Renal cortex interstitium (tissue), 11 donors: ENCODE measurements at regions not wholly inside any gene's neighbourhood (a gene's known extent, or its start where the extent isn't known, plus 50 kb on each side); places are given as distances from the start of the nearest gene placed in this dataset.

Source experiments
- DNase-seq, 11 donors: peaks; one replicate each; pipeline ENCODE4 v3.0.0-alpha.2; 2013; ENCODE audit warnings: low read depth in 9 of 11, low spot score in 4 of 11; ENCODE audit errors: extremely low read depth in 1 of 11

- peak in 3 of 11 donors; percentile 42 to 49 (median 43) for DNase-seq
These were observed 991.2 kb downstream of the FLRT2 start for GRCh38 chr14:86521031-86521730.

- DNase-seq = peak in 4 of 11 donors; percentile 58 to 73 (median 70)
These were observed 988.4 kb downstream of the FLRT2 start for GRCh38 chr14:86518298-86518697.

GRCh38 chr14:86515195-86515594, 985.3 kb downstream of the FLRT2 start:
- DNase-seq = no peak

- no peak for DNase-seq
These were observed 983.6 kb downstream of the FLRT2 start for GRCh38 chr14:86513564-86513963.

- DNase-seq = no peak
These were observed 983.1 kb downstream of the FLRT2 start for GRCh38 chr14:86513056-86513455.

GRCh38 chr14:86510491-86510890, 980.5 kb downstream of the FLRT2 start:
- DNase-seq = peak in 6 of 11 donors; percentile 43 to 70 (median 60)

- no peak for DNase-seq
These were observed 975.9 kb downstream of the FLRT2 start for GRCh38 chr14:86505808-86506207.

- no peak for DNase-seq
These were observed 971.7 kb downstream of the FLRT2 start for GRCh38 chr14:86501611-86502010.

- no peak for DNase-seq
These were observed 961.8 kb downstream of the FLRT2 start for GRCh38 chr14:86491743-86492142.

- DNase-seq = no peak
These were observed 951.2 kb downstream of the FLRT2 start for GRCh38 chr14:86481104-86481503.

GRCh38 chr14:86464341-86464740, 934.4 kb downstream of the FLRT2 start:
- DNase-seq = no peak

GRCh38 chr14:86462193-86462753, 932.3 kb downstream of the FLRT2 start:
- DNase-seq = no peak

GRCh38 chr14:86457481-86458135, 927.7 kb downstream of the FLRT2 start:
- no peak for DNase-seq

- DNase-seq = no peak
These were observed 920.1 kb downstream of the FLRT2 start for GRCh38 chr14:86450085-86450484.

- DNase-seq = no peak
These were observed 912.2 kb downstream of the FLRT2 start for GRCh38 chr14:86442135-86442534.

- peak in 10 of 11 donors; percentile 28 to 71 (median 56) for DNase-seq
These were observed 900.9 kb downstream of the FLRT2 start for GRCh38 chr14:86430853-86431252.

GRCh38 chr14:86423214-86423613, 893.3 kb downstream of the FLRT2 start:
- DNase-seq = no peak

- DNase-seq = no peak
These were observed 890.2 kb downstream of the FLRT2 start for GRCh38 chr14:86420131-86420530.

- DNase-seq = no peak
These were observed 884.2 kb downstream of the FLRT2 start for GRCh38 chr14:86414146-86414545.

GRCh38 chr14:86404989-86405649, 875.2 kb downstream of the FLRT2 start:
- no peak for DNase-seq
